ENCODE measurements at regions not wholly inside any gene's neighbourhood (a gene's known extent, or its start where the extent isn't known, plus 50 kb on each side); places are given as distances from the start of the nearest gene placed in this dataset.
A peak's percentile ranks its signal among the peaks of the same experiment; 100 is the strongest.
"Not testable (repeated sequence)": the region's sequence is repeated elsewhere in the genome, so short reads cannot be mapped to it uniquely, and the experiment has no call there.

GRCh38 chr11:87967459-87967858 is 207.8 kb downstream of the RAB38 start:
- no peak for DNase-seq

- DNase-seq, result no peak
Observed at GRCh38 chr11:87966694-87967093, 208.5 kb downstream of the RAB38 start.

GRCh38 chr11:87966216-87966615 is 209.0 kb downstream of the RAB38 start:
- DNase-seq, result no peak

- no peak for DNase-seq
Observed at GRCh38 chr11:87961606-87962005, 213.6 kb downstream of the RAB38 start.

- DNase-seq, result no peak
Observed at GRCh38 chr11:87957961-87958360, 217.3 kb downstream of the RAB38 start.

GRCh38 chr11:87954476-87954875 is 220.8 kb downstream of the RAB38 start:
- DNase-seq, result no peak

- DNase-seq, result no peak
Observed at GRCh38 chr11:87942786-87943185, 232.5 kb downstream of the RAB38 start.

GRCh38 chr11:87934182-87934581 is 241.1 kb downstream of the RAB38 start:
- no peak for DNase-seq

GRCh38 chr11:87926250-87926970 is 248.8 kb downstream of the RAB38 start:
- peak; percentile 94 for DNase-seq

- DNase-seq, result no peak
Observed at GRCh38 chr11:87924125-87924524, 251.1 kb downstream of the RAB38 start.

- DNase-seq, result peak; percentile 41
Observed at GRCh38 chr11:87917111-87917510, 258.1 kb downstream of the RAB38 start.

- peak; percentile 31 for DNase-seq
Observed at GRCh38 chr11:87909178-87909577, 266.1 kb downstream of the RAB38 start.

GRCh38 chr11:87908086-87908485 is 267.2 kb downstream of the RAB38 start:
- no peak for DNase-seq

GRCh38 chr11:87903345-87903744 is 271.9 kb downstream of the RAB38 start:
- no peak for DNase-seq

GRCh38 chr11:87901341-87901740 is 273.9 kb downstream of the RAB38 start:
- DNase-seq, result peak; percentile 93

- DNase-seq, result no peak
Observed at GRCh38 chr11:87897921-87898320, 277.3 kb downstream of the RAB38 start.

GRCh38 chr11:87897071-87897470 is 278.2 kb downstream of the RAB38 start:
- DNase-seq, result no peak

GRCh38 chr11:87894961-87895360 is 280.3 kb downstream of the RAB38 start:
- no peak for DNase-seq

- DNase-seq, result no peak
Observed at GRCh38 chr11:87892291-87892690, 283.0 kb downstream of the RAB38 start.

GRCh38 chr11:87889126-87889525 is 286.1 kb downstream of the RAB38 start:
- DNase-seq, result no peak

- not testable (repeated sequence) for DNase-seq
Observed at GRCh38 chr11:87885084-87885483, 290.2 kb downstream of the RAB38 start.

GRCh38 chr11:87879118-87879517 is 296.1 kb downstream of the RAB38 start:
- no peak for DNase-seq

- peak; percentile 52 for DNase-seq
Observed at GRCh38 chr11:87878373-87878825, 296.8 kb downstream of the RAB38 start.

- no peak for DNase-seq
Observed at GRCh38 chr11:87871056-87871455, 304.2 kb downstream of the RAB38 start.

- DNase-seq, result peak; percentile 14
Observed at GRCh38 chr11:87870086-87870485, 305.2 kb downstream of the RAB38 start.
